ENCODE measurements at regions not wholly inside any gene's neighbourhood (a gene's known extent, or its start where the extent isn't known, plus 50 kb on each side); places are given as distances from the start of the nearest gene placed in this dataset.

- H3K36me3 ChIP-seq (ENCODE audit: insufficient read depth, low read length), result no peaks in the 10 kb centered on the region
- H3K4me3 ChIP-seq (ENCODE audit: low read depth, low read length), result no peak overlapping the region
- 0 out of 2 replicates have a peak, but pooled peaks cover 6% of the 10 kb centered on the region for H3K27me3 ChIP-seq (ENCODE audit: insufficient read depth, low read length)
- no peak overlapping the region for H2AFZ ChIP-seq (ENCODE audit: low read length, unreplicated experiment)
- no peaks in the 10 kb centered on the region for H3K79me2 ChIP-seq (ENCODE audit: control insufficient read depth, insufficient read depth, low read length, unreplicated experiment)
- H3K27ac ChIP-seq (ENCODE audit: low read depth, low read length), result no peak overlapping the region
- no peaks in the 10 kb centered on the region for H3K4me1 ChIP-seq (ENCODE audit: control insufficient read depth, insufficient read depth, low read length, unreplicated experiment)
These were observed 143.7 kb downstream of the ASB1 start for GRCh38 chr2:238570391-238570790.

- H2AFZ ChIP-seq (ENCODE audit: low read length, unreplicated experiment), result no peak overlapping the region
- H3K4me3 ChIP-seq (ENCODE audit: low read depth, low read length), result no peak overlapping the region
- H3K36me3 ChIP-seq (ENCODE audit: insufficient read depth, low read length), result no peaks in the 10 kb centered on the region
- no peak overlapping the region for H3K27ac ChIP-seq (ENCODE audit: low read depth, low read length)
- peaks cover 8% of the 10 kb centered on the region for H3K27me3 ChIP-seq (ENCODE audit: insufficient read depth, low read length)
- H3K79me2 ChIP-seq (ENCODE audit: control insufficient read depth, insufficient read depth, low read length, unreplicated experiment), result no peaks in the 10 kb centered on the region
- H3K4me1 ChIP-seq (ENCODE audit: control insufficient read depth, insufficient read depth, low read length, unreplicated experiment), result no peaks in the 10 kb centered on the region
These were observed 144.2 kb downstream of the ASB1 start for GRCh38 chr2:238570926-238571325.

DNA sequence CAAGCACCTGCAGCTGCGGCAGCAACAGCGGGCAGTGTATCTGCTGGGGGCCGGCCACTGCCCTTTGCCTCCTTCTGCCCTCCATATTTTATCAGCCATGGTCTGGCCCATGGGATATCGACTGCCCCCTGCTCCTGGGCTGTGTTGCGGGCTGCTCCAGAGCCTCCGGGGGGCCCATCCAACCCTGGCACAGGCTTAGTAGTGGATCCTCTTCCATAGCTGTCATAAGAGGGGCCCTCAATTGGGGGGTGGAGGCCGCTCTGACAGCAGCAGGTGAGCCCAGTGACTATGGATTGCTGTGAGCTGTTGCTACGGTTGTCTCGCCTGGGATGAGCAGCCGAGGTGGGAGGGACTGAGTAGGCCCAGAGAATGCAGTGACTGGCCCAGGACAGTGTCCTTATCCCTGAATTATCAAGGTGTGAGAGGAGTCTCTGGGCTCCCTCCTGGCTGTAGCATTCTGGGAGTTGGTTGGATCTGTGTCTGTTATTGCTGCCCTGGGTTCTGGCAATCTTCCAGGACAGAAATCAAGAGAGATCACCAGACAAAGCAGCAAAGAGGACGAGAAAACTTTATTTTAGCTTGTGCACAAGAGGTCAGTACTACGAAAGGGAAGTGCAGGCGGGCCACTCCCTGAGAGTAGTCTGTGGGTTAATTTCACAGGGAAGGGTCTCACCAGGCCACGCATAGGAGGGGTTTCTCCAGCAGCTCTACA, 145.1 kb downstream of the ASB1 start:
- Histone ChIP-seq H3K27ac (ENCODE audit: low read depth, low read length) (no peak overlapping the region), H3K36me3 (ENCODE audit: insufficient read depth, low read length) (no peaks in the 10 kb centered on the region), H3K4me1 (ENCODE audit: control insufficient read depth, insufficient read depth, low read length, unreplicated experiment) (no peaks in the 10 kb centered on the region), H3K79me2 (ENCODE audit: control insufficient read depth, insufficient read depth, low read length, unreplicated experiment) (no peaks in the 10 kb centered on the region), H3K4me3 (ENCODE audit: low read depth, low read length) (no peak overlapping the region), H2AFZ (ENCODE audit: low read length, unreplicated experiment) (no peak overlapping the region), H3K27me3 (ENCODE audit: insufficient read depth, low read length) (peaks cover 17% of the 10 kb centered on the region)

GRCh38 chr2:238573065-238573778, 146.5 kb downstream of the ASB1 start:
- H2AFZ ChIP-seq (ENCODE audit: low read length, unreplicated experiment), result no peak overlapping the region
- no peaks in the 10 kb centered on the region for H3K79me2 ChIP-seq (ENCODE audit: control insufficient read depth, insufficient read depth, low read length, unreplicated experiment)
- H3K4me1 ChIP-seq (ENCODE audit: control insufficient read depth, insufficient read depth, low read length, unreplicated experiment), result no peaks in the 10 kb centered on the region
- H3K36me3 ChIP-seq (ENCODE audit: insufficient read depth, low read length), result no peaks in the 10 kb centered on the region
- no peak overlapping the region for H3K4me3 ChIP-seq (ENCODE audit: low read depth, low read length)
- H3K27ac ChIP-seq (ENCODE audit: low read depth, low read length), result no peak overlapping the region
- H3K27me3 ChIP-seq (ENCODE audit: insufficient read depth, low read length), result peaks cover 26% of the 10 kb centered on the region

DNA sequence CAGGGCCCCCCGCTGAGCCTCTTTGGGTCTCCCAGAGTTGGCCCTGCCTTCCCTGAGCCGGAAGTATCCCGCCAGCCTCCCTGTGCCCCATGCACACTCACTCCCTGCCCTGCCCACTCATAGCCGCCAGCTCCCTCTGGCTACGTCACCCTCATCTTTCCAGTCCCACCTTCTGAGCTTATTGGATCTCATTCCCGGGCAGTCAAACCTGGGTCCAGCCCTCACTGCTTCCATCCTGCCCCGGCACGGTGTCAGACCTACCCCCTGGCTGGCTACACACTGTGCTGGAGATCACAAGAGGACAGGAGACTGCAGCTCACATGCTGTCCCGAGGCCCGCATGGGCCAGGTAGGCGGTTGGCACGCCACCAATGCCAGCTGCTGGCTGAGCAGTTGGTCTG, 147.2 kb downstream of the ASB1 start:
- Histone ChIP-seq H3K27me3 (ENCODE audit: insufficient read depth, low read length) (peaks cover 27% of the 10 kb centered on the region), H3K4me1 (ENCODE audit: control insufficient read depth, insufficient read depth, low read length, unreplicated experiment) (no peaks in the 10 kb centered on the region), H2AFZ (ENCODE audit: low read length, unreplicated experiment) (no peak overlapping the region), H3K4me3 (ENCODE audit: low read depth, low read length) (no peak overlapping the region), H3K27ac (ENCODE audit: low read depth, low read length) (no peak overlapping the region), H3K36me3 (ENCODE audit: insufficient read depth, low read length) (no peaks in the 10 kb centered on the region), H3K79me2 (ENCODE audit: control insufficient read depth, insufficient read depth, low read length, unreplicated experiment) (no peaks in the 10 kb centered on the region)

DNA sequence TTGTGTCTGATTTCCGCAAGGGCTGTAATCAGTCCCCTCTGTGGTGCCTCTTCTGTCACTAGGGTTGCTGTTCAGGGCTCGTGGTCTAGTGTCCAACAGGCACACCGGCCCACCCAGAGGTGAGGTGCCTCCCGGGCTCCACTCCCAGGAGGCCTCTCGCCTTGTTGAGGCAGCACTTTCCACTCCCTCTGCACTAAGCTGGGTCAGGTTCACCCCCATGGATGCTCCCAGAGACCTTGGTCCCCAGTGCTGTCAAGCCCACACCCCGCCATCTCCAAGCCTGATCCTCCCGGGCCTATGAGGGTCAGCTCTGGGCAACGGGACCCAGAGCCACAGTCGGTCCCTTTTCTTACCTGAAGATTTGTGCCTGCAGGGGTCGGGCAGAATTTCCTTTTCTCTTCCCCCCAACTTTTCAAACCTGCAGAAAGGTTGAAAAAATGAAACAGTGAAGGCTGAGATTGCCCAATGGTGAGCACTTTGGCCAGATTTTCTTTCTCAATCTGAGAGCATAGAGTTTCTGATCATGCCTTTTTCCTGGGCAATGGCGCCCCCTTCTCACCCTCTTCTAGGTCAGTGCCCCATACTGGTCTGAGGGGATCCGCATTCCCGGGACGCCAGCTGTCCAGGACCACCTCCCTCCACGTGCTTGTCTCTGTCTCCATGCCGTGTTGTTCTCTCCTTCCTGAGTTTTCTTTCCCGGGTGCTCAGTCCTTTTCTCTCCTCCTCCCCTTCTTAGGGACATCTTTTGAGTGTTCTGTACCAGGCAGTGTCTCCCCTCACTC, 148.0 kb downstream of the ASB1 start:
- H3K36me3 ChIP-seq (ENCODE audit: insufficient read depth, low read length), result no peaks in the 10 kb centered on the region
- H3K4me3 ChIP-seq (ENCODE audit: low read depth, low read length), result no peak overlapping the region
- H3K27ac ChIP-seq (ENCODE audit: low read depth, low read length), result no peak overlapping the region
- H2AFZ ChIP-seq (ENCODE audit: low read length, unreplicated experiment), result no peak overlapping the region
- H3K27me3 ChIP-seq (ENCODE audit: insufficient read depth, low read length), result peaks cover 33% of the 10 kb centered on the region
- H3K4me1 ChIP-seq (ENCODE audit: control insufficient read depth, insufficient read depth, low read length, unreplicated experiment), result no peaks in the 10 kb centered on the region
- no peaks in the 10 kb centered on the region for H3K79me2 ChIP-seq (ENCODE audit: control insufficient read depth, insufficient read depth, low read length, unreplicated experiment)

GRCh38 chr2:238576674-238577073, 149.9 kb downstream of the ASB1 start:
- H2AFZ ChIP-seq (ENCODE audit: low read length, unreplicated experiment), result no peak overlapping the region
- H3K27me3 ChIP-seq (ENCODE audit: insufficient read depth, low read length), result peaks cover 46% of the 10 kb centered on the region
- H3K79me2 ChIP-seq (ENCODE audit: control insufficient read depth, insufficient read depth, low read length, unreplicated experiment), result no peaks in the 10 kb centered on the region
- no peaks in the 10 kb centered on the region for H3K4me1 ChIP-seq (ENCODE audit: control insufficient read depth, insufficient read depth, low read length, unreplicated experiment)
- H3K4me3 ChIP-seq (ENCODE audit: low read depth, low read length), result no peak overlapping the region
- H3K36me3 ChIP-seq (ENCODE audit: insufficient read depth, low read length), result no peaks in the 10 kb centered on the region
- no peak overlapping the region for H3K27ac ChIP-seq (ENCODE audit: low read depth, low read length)

- Histone ChIP-seq H3K27ac (ENCODE audit: low read depth, low read length) (no peak overlapping the region), H3K36me3 (ENCODE audit: insufficient read depth, low read length) (no peaks in the 10 kb centered on the region), H2AFZ (ENCODE audit: low read length, unreplicated experiment) (no peak overlapping the region), H3K4me3 (ENCODE audit: low read depth, low read length) (no peak overlapping the region), H3K27me3 (ENCODE audit: insufficient read depth, low read length) (peaks cover 46% of the 10 kb centered on the region), H3K79me2 (ENCODE audit: control insufficient read depth, insufficient read depth, low read length, unreplicated experiment) (no peaks in the 10 kb centered on the region), H3K4me1 (ENCODE audit: control insufficient read depth, insufficient read depth, low read length, unreplicated experiment) (no peaks in the 10 kb centered on the region)
These were observed 151.5 kb downstream of the ASB1 start for GRCh38 chr2:238578256-238578655.

GRCh38 chr2:238580486-238580885, 153.8 kb downstream of the ASB1 start:
- H3K4me1 ChIP-seq (ENCODE audit: control insufficient read depth, insufficient read depth, low read length, unreplicated experiment), result no peaks in the 10 kb centered on the region
- H3K79me2 ChIP-seq (ENCODE audit: control insufficient read depth, insufficient read depth, low read length, unreplicated experiment), result no peaks in the 10 kb centered on the region
- H3K4me3 ChIP-seq (ENCODE audit: low read depth, low read length), result no peak overlapping the region
- H3K27me3 ChIP-seq (ENCODE audit: insufficient read depth, low read length), result peaks cover 46% of the 10 kb centered on the region
- no peaks in the 10 kb centered on the region for H3K36me3 ChIP-seq (ENCODE audit: insufficient read depth, low read length)
- H3K27ac ChIP-seq (ENCODE audit: low read depth, low read length), result no peak overlapping the region
- H2AFZ ChIP-seq (ENCODE audit: low read length, unreplicated experiment), result no peak overlapping the region

DNA sequence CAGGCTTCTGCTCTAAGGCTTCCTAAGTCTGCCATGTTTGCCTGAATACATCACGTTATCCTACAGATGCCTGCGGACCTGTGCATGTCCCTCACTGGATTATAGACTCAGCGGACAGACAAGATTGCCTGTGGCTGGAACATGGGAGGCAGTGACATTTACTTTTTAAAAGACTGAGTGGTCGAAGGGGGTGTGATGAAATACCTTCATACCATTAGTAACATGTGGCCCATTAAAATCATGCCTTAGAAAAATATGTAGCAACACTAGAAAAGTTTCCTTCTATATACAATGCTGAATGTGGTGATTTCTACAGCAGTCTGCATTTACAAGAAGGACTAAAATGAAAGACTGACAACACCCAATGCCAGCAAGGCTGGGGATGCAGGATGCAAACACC, 154.4 kb downstream of the ASB1 start:
- no peaks in the 10 kb centered on the region for H3K4me1 ChIP-seq (ENCODE audit: control insufficient read depth, insufficient read depth, low read length, unreplicated experiment)
- no peak overlapping the region for H3K4me3 ChIP-seq (ENCODE audit: low read depth, low read length)
- H3K79me2 ChIP-seq (ENCODE audit: control insufficient read depth, insufficient read depth, low read length, unreplicated experiment), result no peaks in the 10 kb centered on the region
- H3K36me3 ChIP-seq (ENCODE audit: insufficient read depth, low read length), result no peaks in the 10 kb centered on the region
- H3K27me3 ChIP-seq (ENCODE audit: insufficient read depth, low read length), result peaks cover 40% of the 10 kb centered on the region
- H2AFZ ChIP-seq (ENCODE audit: low read length, unreplicated experiment), result no peak overlapping the region
- no peak overlapping the region for H3K27ac ChIP-seq (ENCODE audit: low read depth, low read length)

Data from ACC112 (cell line).